Parathyroid adenoma (tissue), 2 donors: ENCODE measurements at regions not wholly inside any gene's neighbourhood (a gene's known extent, or its start where the extent isn't known, plus 50 kb on each side); places are given as distances from the start of the nearest gene placed in this dataset.
A peak's percentile ranks its signal among the peaks of the same experiment; 100 is the strongest.

Source experiments
- H2AFZ ChIP-seq: fragments of 300-600 bp; sonication (generic); one replicate; pipeline ENCODE4 v1.7.0; 2017; ENCODE audit warnings: antibody characterized with exemption, mild to moderate bottlenecking
- H3K27ac ChIP-seq: fragments of 300-600 bp; sonication (generic); one replicate; pipeline ENCODE4 v1.7.0; 2017
- H3K27me3 ChIP-seq: fragments of 300-600 bp; sonication (generic); one replicate; pipeline ENCODE4 v1.7.0; 2017; ENCODE audit warnings: low read length; ENCODE audit not compliant: control insufficient read depth, insufficient read depth
- H3K36me3 ChIP-seq: fragments of 300-600 bp; sonication (generic); one replicate; pipeline ENCODE4 v1.7.0; 2017; ENCODE audit warnings: low read length; ENCODE audit not compliant: control insufficient read depth, insufficient read depth
- H3K4me1 ChIP-seq: fragments of 300-600 bp; sonication (generic); one replicate; pipeline ENCODE4 v1.7.0; 2017; ENCODE audit warnings: control low read depth
- H3K4me2 ChIP-seq: fragments of 300-600 bp; sonication (generic); one replicate; pipeline ENCODE4 v1.7.0; 2017; ENCODE audit warnings: low read length
- H3K4me3 ChIP-seq: fragments of 300-600 bp; sonication (generic); one replicate; pipeline ENCODE4 v1.7.0; 2017; ENCODE audit warnings: low read depth, low read length
- H3K79me2 ChIP-seq: fragments of 300-600 bp; sonication (generic); one replicate; pipeline ENCODE4 v1.7.0; 2017; ENCODE audit warnings: control low read depth
- H3K9ac ChIP-seq: fragments of 300-600 bp; sonication (generic); one replicate; pipeline ENCODE4 v1.7.0; 2017; ENCODE audit warnings: mild to moderate bottlenecking
- H3K9me3 ChIP-seq: fragments of 300-600 bp; sonication (generic); one replicate; pipeline ENCODE4 v1.7.0; 2017; ENCODE audit warnings: low read length; ENCODE audit not compliant: control insufficient read depth
- CTCF ChIP-seq: fragments of 300-600 bp; sonication (generic); IDR thresholded peaks from one replicate; pipeline ENCODE4 v1.7.0; 2017; ENCODE audit warnings: antibody characterized with exemption, mild to moderate bottlenecking
- donor health status: primary hyperparathyroidism.

GRCh38 chr15:24819680-24820079 lies 135.1 kb upstream of the SNRPN start:
- Histone ChIP-seq H2AFZ (no peak overlapping the region), H3K27me3 (no peaks in the 10 kb centered on the region)

GRCh38 chr15:24823473-24823872 lies 131.3 kb upstream of the SNRPN start:
- no peak overlapping the region for H3K27ac ChIP-seq
- H3K27me3 ChIP-seq: no peaks in the 10 kb centered on the region
- H3K4me1 ChIP-seq: no peaks in the 10 kb centered on the region
- TF ChIP-seq CTCF: no peak
- H3K9ac ChIP-seq: no peak overlapping the region
- H3K4me2 ChIP-seq: no peak overlapping the region
- no peak overlapping the region for H3K4me3 ChIP-seq
- H3K9me3 ChIP-seq: peaks cover 5% of the 10 kb centered on the region
- H3K79me2 ChIP-seq: no peaks in the 10 kb centered on the region
- no peaks in the 10 kb centered on the region for H3K36me3 ChIP-seq
- H2AFZ ChIP-seq: no peak overlapping the region

More at GRCh38 chr15:24819680-24820079, 135.1 kb upstream of the SNRPN start:
- Histone ChIP-seq H3K4me1 (no peaks in the 10 kb centered on the region), H3K36me3 (no peaks in the 10 kb centered on the region), H3K9me3 (peaks cover 5% of the 10 kb centered on the region), H3K4me2 (no peak overlapping the region), H3K79me2 (no peaks in the 10 kb centered on the region), H3K9ac (no peak overlapping the region), H3K4me3 (no peak overlapping the region), H3K27ac (no peak overlapping the region)
- TF ChIP-seq CTCF: no peak

- H3K4me1 ChIP-seq: no peaks in the 10 kb centered on the region
- no peak overlapping the region for H3K27ac ChIP-seq
- H3K9ac ChIP-seq: no peak overlapping the region
- H3K9me3 ChIP-seq: no peaks in the 10 kb centered on the region
- no peak for TF ChIP-seq CTCF
- no peak overlapping the region for H3K4me2 ChIP-seq
- H3K79me2 ChIP-seq: no peaks in the 10 kb centered on the region
- H3K36me3 ChIP-seq: no peaks in the 10 kb centered on the region
- H3K27me3 ChIP-seq: no peaks in the 10 kb centered on the region
- H2AFZ ChIP-seq: no peak overlapping the region
- H3K4me3 ChIP-seq: no peak overlapping the region
Measured at GRCh38 chr15:24832282-24832681, 122.5 kb upstream of the SNRPN start.

GRCh38 chr15:24835301-24835700 lies 119.5 kb upstream of the SNRPN start:
- Histone ChIP-seq H3K4me2 (no peak overlapping the region), H3K27ac (no peak overlapping the region), H3K79me2 (no peaks in the 10 kb centered on the region), H2AFZ (no peak overlapping the region), H3K36me3 (no peaks in the 10 kb centered on the region), H3K4me3 (no peak overlapping the region), H3K9me3 (no peaks in the 10 kb centered on the region), H3K27me3 (no peaks in the 10 kb centered on the region), H3K4me1 (no peaks in the 10 kb centered on the region), H3K9ac (no peak overlapping the region)
- TF ChIP-seq CTCF: no peak

GRCh38 chr15:24848050-24848449 lies 106.7 kb upstream of the SNRPN start:
- Histone ChIP-seq H3K4me3 (peak overlapping the region; percentile 56), H3K27ac (no peak overlapping the region), H3K36me3 (no peaks in the 10 kb centered on the region), H3K79me2 (no peaks in the 10 kb centered on the region), H3K9ac (no peak overlapping the region), H3K4me1 (no peaks in the 10 kb centered on the region), H2AFZ (peak overlapping the region; percentile 50), H3K4me2 (peak overlapping the region; percentile 44), H3K9me3 (no peaks in the 10 kb centered on the region), H3K27me3 (no peaks in the 10 kb centered on the region)
- TF ChIP-seq CTCF: no peak
